ENCODE measurements at regions not wholly inside any gene's neighbourhood (a gene's known extent, or its start where the extent isn't known, plus 50 kb on each side); places are given as distances from the start of the nearest gene placed in this dataset.

- Histone ChIP-seq H3K4me1 (ENCODE audit: insufficient read depth, low read length) (peaks cover 18% of the 10 kb centered on the region), H2AFZ (ENCODE audit: low read depth, low read length) (no peak overlapping the region), H3K36me3 (ENCODE audit: insufficient read depth, low read length) (no peaks in the 10 kb centered on the region), H3K9me3 (ENCODE audit: low read length) (no peaks in the 10 kb centered on the region), H3K27me3 (ENCODE audit: insufficient read depth, low read length) (no peaks in the 10 kb centered on the region), H3K4me3 (ENCODE audit: low read length) (no peak overlapping the region)
These were observed 90.6 kb upstream of the TNR start for GRCh38 chr1:175833951-175834350.

- peaks cover 18% of the 10 kb centered on the region for H3K4me1 ChIP-seq (ENCODE audit: insufficient read depth, low read length)
- no peak overlapping the region for H2AFZ ChIP-seq (ENCODE audit: low read depth, low read length)
- no peak overlapping the region for H3K4me3 ChIP-seq (ENCODE audit: low read length)
- H3K27me3 ChIP-seq (ENCODE audit: insufficient read depth, low read length), result no peaks in the 10 kb centered on the region
- no peaks in the 10 kb centered on the region for H3K36me3 ChIP-seq (ENCODE audit: insufficient read depth, low read length)
- peaks cover 3% of the 10 kb centered on the region for H3K9me3 ChIP-seq (ENCODE audit: low read length)
These were observed 90.1 kb upstream of the TNR start for GRCh38 chr1:175833502-175833901.

- Histone ChIP-seq H3K36me3 (ENCODE audit: insufficient read depth, low read length) (no peaks in the 10 kb centered on the region), H3K4me3 (ENCODE audit: low read length) (no peak overlapping the region), H3K27me3 (ENCODE audit: insufficient read depth, low read length) (no peaks in the 10 kb centered on the region), H2AFZ (ENCODE audit: low read depth, low read length) (peak overlapping the region; percentile 13), H3K9me3 (ENCODE audit: low read length) (peaks cover 5% of the 10 kb centered on the region), H3K4me1 (ENCODE audit: insufficient read depth, low read length) (peaks cover 21% of the 10 kb centered on the region)
These were observed 87.1 kb upstream of the TNR start for GRCh38 chr1:175830500-175830899.

GRCh38 chr1:175829845-175830244 lies 86.5 kb upstream of the TNR start:
- no peaks in the 10 kb centered on the region for H3K27me3 ChIP-seq (ENCODE audit: insufficient read depth, low read length)
- peaks cover 21% of the 10 kb centered on the region for H3K4me1 ChIP-seq (ENCODE audit: insufficient read depth, low read length)
- peaks cover 5% of the 10 kb centered on the region for H3K9me3 ChIP-seq (ENCODE audit: low read length)
- no peak overlapping the region for H3K4me3 ChIP-seq (ENCODE audit: low read length)
- H2AFZ ChIP-seq (ENCODE audit: low read depth, low read length), result peak overlapping the region; percentile 13
- H3K36me3 ChIP-seq (ENCODE audit: insufficient read depth, low read length), result no peaks in the 10 kb centered on the region

GRCh38 chr1:175826705-175827104 lies 83.3 kb upstream of the TNR start:
- Histone ChIP-seq H3K4me3 (ENCODE audit: low read length) (no peak overlapping the region), H2AFZ (ENCODE audit: low read depth, low read length) (no peak overlapping the region), H3K27me3 (ENCODE audit: insufficient read depth, low read length) (no peaks in the 10 kb centered on the region), H3K9me3 (ENCODE audit: low read length) (peaks cover 5% of the 10 kb centered on the region), H3K4me1 (ENCODE audit: insufficient read depth, low read length) (peaks cover 21% of the 10 kb centered on the region), H3K36me3 (ENCODE audit: insufficient read depth, low read length) (no peaks in the 10 kb centered on the region)

GRCh38 chr1:175824079-175824478 lies 80.7 kb upstream of the TNR start:
- H3K27me3 ChIP-seq (ENCODE audit: insufficient read depth, low read length), result no peaks in the 10 kb centered on the region
- H3K4me1 ChIP-seq (ENCODE audit: insufficient read depth, low read length), result peaks cover 3% of the 10 kb centered on the region
- no peak overlapping the region for H3K4me3 ChIP-seq (ENCODE audit: low read length)
- H3K9me3 ChIP-seq (ENCODE audit: low read length), result peaks cover 5% of the 10 kb centered on the region
- H2AFZ ChIP-seq (ENCODE audit: low read depth, low read length), result no peak overlapping the region
- H3K36me3 ChIP-seq (ENCODE audit: insufficient read depth, low read length), result no peaks in the 10 kb centered on the region

- no peaks in the 10 kb centered on the region for H3K36me3 ChIP-seq (ENCODE audit: insufficient read depth, low read length)
- peaks cover under 1% of the 10 kb centered on the region for H3K9me3 ChIP-seq (ENCODE audit: low read length)
- H3K4me1 ChIP-seq (ENCODE audit: insufficient read depth, low read length), result peaks cover 3% of the 10 kb centered on the region
- no peaks in the 10 kb centered on the region for H3K27me3 ChIP-seq (ENCODE audit: insufficient read depth, low read length)
- H3K4me3 ChIP-seq (ENCODE audit: low read length), result no peak overlapping the region
- no peak overlapping the region for H2AFZ ChIP-seq (ENCODE audit: low read depth, low read length)
These were observed 80.0 kb upstream of the TNR start for GRCh38 chr1:175823406-175823805.

GRCh38 chr1:175822580-175822979 lies 79.2 kb upstream of the TNR start:
- Histone ChIP-seq H2AFZ (ENCODE audit: low read depth, low read length) (no peak overlapping the region), H3K4me1 (ENCODE audit: insufficient read depth, low read length) (peaks cover under 1% of the 10 kb centered on the region), H3K36me3 (ENCODE audit: insufficient read depth, low read length) (no peaks in the 10 kb centered on the region), H3K4me3 (ENCODE audit: low read length) (no peak overlapping the region), H3K27me3 (ENCODE audit: insufficient read depth, low read length) (no peaks in the 10 kb centered on the region), H3K9me3 (ENCODE audit: low read length) (no peaks in the 10 kb centered on the region)

GRCh38 chr1:175820456-175821025 lies 77.1 kb upstream of the TNR start:
- H3K4me1 ChIP-seq (ENCODE audit: insufficient read depth, low read length), result no peaks in the 10 kb centered on the region
- H2AFZ ChIP-seq (ENCODE audit: low read depth, low read length), result no peak overlapping the region
- H3K9me3 ChIP-seq (ENCODE audit: low read length), result no peaks in the 10 kb centered on the region
- no peaks in the 10 kb centered on the region for H3K27me3 ChIP-seq (ENCODE audit: insufficient read depth, low read length)
- no peak overlapping the region for H3K4me3 ChIP-seq (ENCODE audit: low read length)
- no peaks in the 10 kb centered on the region for H3K36me3 ChIP-seq (ENCODE audit: insufficient read depth, low read length)

- Histone ChIP-seq H3K9me3 (ENCODE audit: low read length) (no peaks in the 10 kb centered on the region), H3K4me3 (ENCODE audit: low read length) (no peak overlapping the region), H3K27me3 (ENCODE audit: insufficient read depth, low read length) (no peaks in the 10 kb centered on the region), H3K36me3 (ENCODE audit: insufficient read depth, low read length) (no peaks in the 10 kb centered on the region), H2AFZ (ENCODE audit: low read depth, low read length) (no peak overlapping the region), H3K4me1 (ENCODE audit: insufficient read depth, low read length) (no peaks in the 10 kb centered on the region)
These were observed 75.5 kb upstream of the TNR start for GRCh38 chr1:175818929-175819328.

GRCh38 chr1:175817445-175817844 lies 74.0 kb upstream of the TNR start:
- no peaks in the 10 kb centered on the region for H3K27me3 ChIP-seq (ENCODE audit: insufficient read depth, low read length)
- H3K4me1 ChIP-seq (ENCODE audit: insufficient read depth, low read length), result no peaks in the 10 kb centered on the region
- H3K4me3 ChIP-seq (ENCODE audit: low read length), result no peak overlapping the region
- H3K9me3 ChIP-seq (ENCODE audit: low read length), result no peaks in the 10 kb centered on the region
- no peaks in the 10 kb centered on the region for H3K36me3 ChIP-seq (ENCODE audit: insufficient read depth, low read length)
- H2AFZ ChIP-seq (ENCODE audit: low read depth, low read length), result no peak overlapping the region

GRCh38 chr1:175814885-175815284 lies 71.5 kb upstream of the TNR start:
- Histone ChIP-seq H3K4me1 (ENCODE audit: insufficient read depth, low read length) (no peaks in the 10 kb centered on the region), H3K4me3 (ENCODE audit: low read length) (no peak overlapping the region), H3K36me3 (ENCODE audit: insufficient read depth, low read length) (no peaks in the 10 kb centered on the region), H3K9me3 (ENCODE audit: low read length) (no peaks in the 10 kb centered on the region), H3K27me3 (ENCODE audit: insufficient read depth, low read length) (no peaks in the 10 kb centered on the region), H2AFZ (ENCODE audit: low read depth, low read length) (no peak overlapping the region)

- no peaks in the 10 kb centered on the region for H3K27me3 ChIP-seq (ENCODE audit: insufficient read depth, low read length)
- no peak overlapping the region for H2AFZ ChIP-seq (ENCODE audit: low read depth, low read length)
- no peaks in the 10 kb centered on the region for H3K9me3 ChIP-seq (ENCODE audit: low read length)
- H3K4me1 ChIP-seq (ENCODE audit: insufficient read depth, low read length), result no peaks in the 10 kb centered on the region
- no peaks in the 10 kb centered on the region for H3K36me3 ChIP-seq (ENCODE audit: insufficient read depth, low read length)
- H3K4me3 ChIP-seq (ENCODE audit: low read length), result no peak overlapping the region
These were observed 69.5 kb upstream of the TNR start for GRCh38 chr1:175812936-175813335.

GRCh38 chr1:175810305-175810704 lies 66.9 kb upstream of the TNR start:
- Histone ChIP-seq H2AFZ (ENCODE audit: low read depth, low read length) (no peak overlapping the region), H3K4me3 (ENCODE audit: low read length) (no peak overlapping the region), H3K36me3 (ENCODE audit: insufficient read depth, low read length) (no peaks in the 10 kb centered on the region), H3K9me3 (ENCODE audit: low read length) (no peaks in the 10 kb centered on the region), H3K27me3 (ENCODE audit: insufficient read depth, low read length) (no peaks in the 10 kb centered on the region), H3K4me1 (ENCODE audit: insufficient read depth, low read length) (no peaks in the 10 kb centered on the region)
